MCF 10A (cell line): ENCODE measurements at regions not wholly inside any gene's neighbourhood (a gene's known extent, or its start where the extent isn't known, plus 50 kb on each side); places are given as distances from the start of the nearest gene placed in this dataset.

Experiments used
- BruUV-seq: library from RNA; stranded (reverse); fragments of 400-500 nt; replicated peaks from 2 replicates; lab custom pipeline; 2021; lab: Mats Ljungman, UMichigan
- CTCF ChIA-PET: fragments of 300-600 bp; sonication (Branson Sonifier 250); formaldehyde crosslinking; extraction: SDS; loops from one replicate; lab custom pipeline; 2021; ENCODE audit warnings: antibody characterized with exemption, inconsistent platforms; lab: Yijun Ruan, JAX
- POLR2A ChIA-PET: fragments of 300-600, 350-650 bp; sonication (Branson Sonifier 250); formaldehyde crosslinking; extraction: SDS; loops from one replicate; lab custom pipeline; 2020; ENCODE audit warnings: antibody characterized with exemption, inconsistent platforms; lab: Yijun Ruan, JAX
- DNase-seq: peaks from one replicate; pipeline ENCODE4 v3.0.0-alpha.2; 2018; ENCODE audit not compliant: unreplicated experiment
- H3K27ac Mint-ChIP-seq: one replicate; pipeline ENCODE4 v1.8.0; 2022; ENCODE audit warnings: mild to moderate bottlenecking, low read depth, mixed read lengths; ENCODE audit not compliant: unreplicated experiment
- H3K27me3 Mint-ChIP-seq: one replicate; pipeline ENCODE4 v1.8.0; 2022; ENCODE audit warnings: mixed read lengths; ENCODE audit not compliant: insufficient read depth, unreplicated experiment
- H3K36me3 Mint-ChIP-seq: one replicate; pipeline ENCODE4 v1.8.0; 2022; ENCODE audit warnings: mild to moderate bottlenecking, moderate library complexity, mixed read lengths; ENCODE audit not compliant: insufficient read depth, unreplicated experiment
- H3K4me1 Mint-ChIP-seq: one replicate; pipeline ENCODE4 v1.8.0; 2022; ENCODE audit warnings: mixed read lengths; ENCODE audit not compliant: insufficient read depth, unreplicated experiment
- H3K4me3 Mint-ChIP-seq: one replicate; pipeline ENCODE4 v1.8.0; 2022; ENCODE audit warnings: mild to moderate bottlenecking, moderate library complexity, mixed read lengths; ENCODE audit not compliant: unreplicated experiment
- H3K9me3 Mint-ChIP-seq: one replicate; pipeline ENCODE4 v1.8.0; 2022; ENCODE audit warnings: mixed read lengths; ENCODE audit not compliant: unreplicated experiment
- intact Hi-C: fragments of 100-400 bp; cut with micrococcal nuclease; formaldehyde crosslinking; loops from 2 replicates; pipeline ENCODE4 v1.14.1; 2022
- TF ChIP-seq, protein P1 (sequence below): fragments of 200-600 bp; IDR thresholded peaks from one replicate; pipeline ENCODE4 v1.8.0; 2022; ENCODE audit warnings: antibody characterized with exemption, mild to moderate bottlenecking; ENCODE audit not compliant: unreplicated experiment

DNA sequence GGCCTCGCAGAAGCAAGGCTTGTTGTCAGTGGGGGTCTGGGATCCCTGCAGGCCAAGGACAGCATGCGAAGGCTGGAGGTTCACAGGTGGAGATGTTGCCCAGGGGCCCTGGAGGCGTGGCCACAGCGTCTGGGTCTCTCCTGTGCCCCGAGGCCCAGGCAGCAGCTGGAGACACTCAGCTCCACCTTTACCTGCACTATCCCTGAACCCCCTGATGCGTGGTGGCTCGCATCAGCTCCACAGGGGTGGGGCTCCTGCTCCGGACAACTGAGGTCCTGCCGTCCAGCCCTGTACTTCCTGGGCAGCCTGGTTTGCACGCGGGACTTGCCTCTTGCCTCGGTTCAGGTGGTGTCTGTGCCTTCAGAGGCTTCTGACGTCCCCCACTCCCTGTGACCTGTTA lies 54.6 kb upstream of the ZNF32 start:
- H3K9me3 Mint-ChIP-seq: no peaks in the 10 kb centered on the region
- TF ChIP-seq, protein P1, sequence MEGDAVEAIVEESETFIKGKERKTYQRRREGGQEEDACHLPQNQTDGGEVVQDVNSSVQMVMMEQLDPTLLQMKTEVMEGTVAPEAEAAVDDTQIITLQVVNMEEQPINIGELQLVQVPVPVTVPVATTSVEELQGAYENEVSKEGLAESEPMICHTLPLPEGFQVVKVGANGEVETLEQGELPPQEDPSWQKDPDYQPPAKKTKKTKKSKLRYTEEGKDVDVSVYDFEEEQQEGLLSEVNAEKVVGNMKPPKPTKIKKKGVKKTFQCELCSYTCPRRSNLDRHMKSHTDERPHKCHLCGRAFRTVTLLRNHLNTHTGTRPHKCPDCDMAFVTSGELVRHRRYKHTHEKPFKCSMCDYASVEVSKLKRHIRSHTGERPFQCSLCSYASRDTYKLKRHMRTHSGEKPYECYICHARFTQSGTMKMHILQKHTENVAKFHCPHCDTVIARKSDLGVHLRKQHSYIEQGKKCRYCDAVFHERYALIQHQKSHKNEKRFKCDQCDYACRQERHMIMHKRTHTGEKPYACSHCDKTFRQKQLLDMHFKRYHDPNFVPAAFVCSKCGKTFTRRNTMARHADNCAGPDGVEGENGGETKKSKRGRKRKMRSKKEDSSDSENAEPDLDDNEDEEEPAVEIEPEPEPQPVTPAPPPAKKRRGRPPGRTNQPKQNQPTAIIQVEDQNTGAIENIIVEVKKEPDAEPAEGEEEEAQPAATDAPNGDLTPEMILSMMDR: no peak
- BruUV-seq: no TSS peak
- no peaks in the 10 kb centered on the region for H3K4me1 Mint-ChIP-seq
- H3K4me3 Mint-ChIP-seq: no peak overlapping the region
- H3K27ac Mint-ChIP-seq: no peak overlapping the region
- ChIA-PET CTCF (no interaction called here), POLR2A (no interaction called here)
- no peak for DNase-seq
- no peaks in the 10 kb centered on the region for H3K27me3 Mint-ChIP-seq
- intact Hi-C loops: no loop called here
- H3K36me3 Mint-ChIP-seq: no peaks in the 10 kb centered on the region

DNA sequence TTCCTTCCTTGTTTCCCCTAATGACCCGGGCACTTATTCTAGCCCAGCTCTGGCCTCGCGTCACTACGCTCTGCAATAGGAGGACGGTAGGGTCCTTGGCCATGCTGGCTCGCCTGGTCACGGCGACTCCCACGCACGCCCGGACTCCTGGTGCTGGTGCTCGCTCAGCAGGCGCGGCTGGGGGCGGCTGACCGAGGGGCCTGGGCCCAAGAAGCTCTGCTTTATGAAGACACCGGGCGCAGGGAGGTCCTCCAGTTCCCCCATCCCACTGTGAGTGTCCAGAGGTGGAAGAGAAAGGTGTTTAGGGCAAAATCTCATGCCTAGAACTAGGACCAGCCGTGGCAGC lies 54.2 kb upstream of the ZNF32 start:
- Mint-ChIP-seq H3K9me3 (no peaks in the 10 kb centered on the region), H3K4me3 (no peak overlapping the region), H3K36me3 (no peaks in the 10 kb centered on the region), H3K27ac (no peak overlapping the region), H3K27me3 (no peaks in the 10 kb centered on the region), H3K4me1 (no peaks in the 10 kb centered on the region)
- no TSS peak for BruUV-seq
- ChIA-PET CTCF (no interaction called here), POLR2A (no interaction called here)
- DNase-seq: no peak
- TF ChIP-seq, protein P1: no peak
- intact Hi-C loops: no loop called here

DNA sequence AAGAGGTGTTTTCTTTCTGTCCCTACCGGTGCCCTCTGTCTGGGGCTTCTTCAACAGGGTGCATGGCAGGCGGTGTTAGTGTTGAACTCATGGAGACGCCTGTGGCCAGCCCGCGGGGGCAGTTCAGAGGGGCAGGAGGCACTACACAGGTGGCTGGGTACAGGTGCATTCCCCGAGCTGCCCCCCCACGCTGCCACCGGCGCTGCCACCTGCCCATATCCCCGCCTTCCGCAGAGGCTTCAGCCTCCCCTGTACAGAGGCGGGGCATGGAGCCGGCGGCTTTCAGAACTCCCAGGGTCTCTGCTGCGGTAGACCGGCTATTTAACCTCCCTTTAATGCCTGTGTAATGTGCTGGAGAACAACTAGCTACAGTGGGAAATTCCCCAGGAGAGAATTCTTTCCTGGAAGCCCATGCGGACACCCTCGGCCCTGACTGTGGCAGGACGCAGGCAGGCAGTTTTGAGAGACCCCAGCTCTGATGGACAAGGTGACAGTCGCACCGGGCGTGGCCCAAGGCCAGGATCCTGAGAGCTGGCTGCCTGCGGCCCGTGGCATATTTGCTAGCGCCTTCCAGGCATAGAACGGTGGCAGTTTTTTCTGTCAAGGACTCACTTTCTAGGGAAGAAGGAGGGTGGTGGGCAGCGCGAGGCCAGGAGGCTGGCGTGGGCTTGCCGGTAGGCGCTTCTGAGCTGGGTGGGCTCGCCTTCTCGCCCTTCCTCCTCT lies 53.7 kb upstream of the ZNF32 start:
- ChIA-PET POLR2A (no interaction called here), CTCF (no interaction called here)
- no peaks in the 10 kb centered on the region for H3K4me1 Mint-ChIP-seq
- intact Hi-C loops: no loop called here
- no peak overlapping the region for H3K27ac Mint-ChIP-seq
- DNase-seq: no peak
- no peak overlapping the region for H3K4me3 Mint-ChIP-seq
- no peaks in the 10 kb centered on the region for H3K36me3 Mint-ChIP-seq
- no peaks in the 10 kb centered on the region for H3K27me3 Mint-ChIP-seq
- TF ChIP-seq, protein P1: no peak
- no peaks in the 10 kb centered on the region for H3K9me3 Mint-ChIP-seq
- no TSS peak for BruUV-seq

DNA sequence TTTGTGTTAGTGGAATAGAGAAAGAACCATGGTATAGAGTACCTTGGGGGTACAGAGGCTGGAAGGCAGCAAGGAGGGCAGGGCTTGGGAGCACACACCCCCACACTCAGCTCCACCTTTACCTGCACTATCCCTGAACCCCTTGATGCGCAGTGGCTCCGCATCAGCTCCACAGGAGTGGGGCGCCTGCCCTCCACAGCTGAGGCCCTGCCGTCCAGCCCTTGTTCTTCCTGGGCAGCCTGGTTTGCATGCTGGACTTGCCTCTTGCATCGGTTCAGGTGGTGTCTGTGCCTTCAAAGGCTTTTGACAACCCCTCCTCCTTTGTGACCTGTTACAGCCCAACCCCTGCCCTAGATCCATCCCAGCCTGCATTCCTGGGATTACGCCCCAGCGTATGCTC lies 52.6 kb upstream of the ZNF32 start:
- H3K4me3 Mint-ChIP-seq: no peak overlapping the region
- TF ChIP-seq, protein P1: no peak
- no peaks in the 10 kb centered on the region for H3K9me3 Mint-ChIP-seq
- no peak for DNase-seq
- H3K36me3 Mint-ChIP-seq: no peaks in the 10 kb centered on the region
- no peaks in the 10 kb centered on the region for H3K4me1 Mint-ChIP-seq
- POLR2A ChIA-PET: no interaction called here
- no peaks in the 10 kb centered on the region for H3K27me3 Mint-ChIP-seq
- no TSS peak for BruUV-seq
- no peak overlapping the region for H3K27ac Mint-ChIP-seq
- intact Hi-C loops: no loop called here
- CTCF ChIA-PET: no interaction called here
